Tibial nerve (tissue), 4 donors: ENCODE measurements at regions not wholly inside any gene's neighbourhood (a gene's known extent, or its start where the extent isn't known, plus 50 kb on each side); places are given as distances from the start of the nearest gene placed in this dataset.

Experiments used
- DNase-seq, 2 donors: peaks; one replicate each; pipeline ENCODE4 v3.0.0-alpha.2; 2019; ENCODE audit warnings: low spot score in 2 of 2
- H3K27ac ChIP-seq, 4 donors: fragments of 200-600 bp; sonication (generic) in 3 of 4; one replicate each; pipeline ENCODE4 v1.5.1; 2017 to 2019; ENCODE audit warnings: mild to moderate bottlenecking in 1 of 4
- H3K27me3 ChIP-seq, 2 donors: fragments of 200-600 bp; sonication (generic) in 1 of 2; one replicate each; pipeline versions ENCODE4 v1.5.1 to v1.6.0; 2017 to 2019
- H3K36me3 ChIP-seq, 3 donors: fragments of 200-600 bp; sonication (generic); one replicate each; pipeline ENCODE4 v1.5.1; 2018 to 2019
- H3K4me1 ChIP-seq, 4 donors: fragments of 200-600 bp; sonication (generic) in 3 of 4; one replicate each; pipeline ENCODE4 v1.5.1; 2017 to 2019
- H3K4me3 ChIP-seq, 4 donors: fragments of 200-600 bp; sonication (generic) in 3 of 4; one replicate each; pipeline ENCODE4 v1.5.1; 2017 to 2019; ENCODE audit warnings: mild to moderate bottlenecking in 1 of 4, moderate library complexity in 1 of 4
- H3K9me3 ChIP-seq, 4 donors: fragments of 200-600 bp; sonication (generic) in 3 of 4; one replicate each; pipeline ENCODE4 v1.5.1; 2017 to 2019
- EP300 ChIP-seq, 2 donors: sonication (generic); formaldehyde crosslinking; IDR thresholded peaks; one replicate each; pipeline ENCODE4 v1.6.1; 2017; ENCODE audit warnings: antibody characterized with exemption in 2 of 2, mild to moderate bottlenecking in 1 of 2
- POLR2A ChIP-seq, 2 donors: fragments of 450-650 bp; IDR thresholded peaks; one replicate each; pipeline ENCODE4 v1.6.1; 2017; ENCODE audit warnings: antibody characterized with exemption in 2 of 2, mild to moderate bottlenecking in 2 of 2, moderate library complexity in 2 of 2
- WGBS, 2 donors: methylation state at CpG; one replicate each; pipeline ENCODE4 v1.1.5; 2018; 5-methylcytosine and 5-hydroxymethylcytosine counted together
- TF ChIP-seq, protein P1 (sequence below), 5 experiments: fragments of 200-600 bp in 3 of 5; fragments of 450-650 bp in 2 of 5; sonication (generic) in 3 of 5; IDR thresholded peaks; one replicate each; pipeline ENCODE4 v1.5.1; 2016 to 2019; ENCODE audit warnings: antibody characterized with exemption in 5 of 5, mild to moderate bottlenecking in 3 of 5, moderate library complexity in 2 of 5

DNA sequence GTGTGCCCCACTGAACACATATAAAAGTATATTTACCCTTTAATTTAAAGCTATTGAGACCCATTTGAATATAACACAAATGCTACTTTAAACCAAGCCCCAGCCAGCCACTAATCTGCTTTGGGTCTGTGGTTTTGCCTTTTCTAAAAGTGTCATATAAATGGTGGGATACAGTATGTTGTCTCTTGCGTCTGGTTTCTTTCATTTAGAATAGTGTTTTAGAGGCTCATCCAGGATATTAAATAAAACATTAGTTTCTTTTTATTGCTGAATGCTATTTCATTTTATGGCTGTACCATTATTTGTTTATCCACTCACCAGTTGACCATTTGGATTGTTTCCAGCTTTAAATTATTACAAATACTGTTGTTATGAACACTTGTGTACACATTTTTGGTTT lies 290.5 kb upstream of the SORL1-AS1 start:
- DNase-seq: no peak
- H3K9me3 ChIP-seq: peaks cover 0 to 12% (median 0%) of the 10 kb centered on the region in 4 donors
- peak overlapping the region in 3 of 4 donors; percentile 83 to 95 (median 92) for H3K27ac ChIP-seq
- no peak overlapping the region for H3K4me3 ChIP-seq
- WGBS, 2 donors: 89 to 94% methylated on average over 1 of the region's 1 CpG
- TF ChIP-seq EP300 (IDR thresholded peaks at IDR 0.05) (no peak), POLR2A (IDR thresholded peaks at IDR 0.05) (no peak)
- TF ChIP-seq, protein P1, sequence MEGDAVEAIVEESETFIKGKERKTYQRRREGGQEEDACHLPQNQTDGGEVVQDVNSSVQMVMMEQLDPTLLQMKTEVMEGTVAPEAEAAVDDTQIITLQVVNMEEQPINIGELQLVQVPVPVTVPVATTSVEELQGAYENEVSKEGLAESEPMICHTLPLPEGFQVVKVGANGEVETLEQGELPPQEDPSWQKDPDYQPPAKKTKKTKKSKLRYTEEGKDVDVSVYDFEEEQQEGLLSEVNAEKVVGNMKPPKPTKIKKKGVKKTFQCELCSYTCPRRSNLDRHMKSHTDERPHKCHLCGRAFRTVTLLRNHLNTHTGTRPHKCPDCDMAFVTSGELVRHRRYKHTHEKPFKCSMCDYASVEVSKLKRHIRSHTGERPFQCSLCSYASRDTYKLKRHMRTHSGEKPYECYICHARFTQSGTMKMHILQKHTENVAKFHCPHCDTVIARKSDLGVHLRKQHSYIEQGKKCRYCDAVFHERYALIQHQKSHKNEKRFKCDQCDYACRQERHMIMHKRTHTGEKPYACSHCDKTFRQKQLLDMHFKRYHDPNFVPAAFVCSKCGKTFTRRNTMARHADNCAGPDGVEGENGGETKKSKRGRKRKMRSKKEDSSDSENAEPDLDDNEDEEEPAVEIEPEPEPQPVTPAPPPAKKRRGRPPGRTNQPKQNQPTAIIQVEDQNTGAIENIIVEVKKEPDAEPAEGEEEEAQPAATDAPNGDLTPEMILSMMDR (IDR thresholded peaks at IDR 0.05): no peak
- no peaks in the 10 kb centered on the region for H3K36me3 ChIP-seq
- H3K27me3 ChIP-seq: no peaks in the 10 kb centered on the region
- peaks cover 3 to 34% (median 16%) of the 10 kb centered on the region in 4 donors for H3K4me1 ChIP-seq

DNA sequence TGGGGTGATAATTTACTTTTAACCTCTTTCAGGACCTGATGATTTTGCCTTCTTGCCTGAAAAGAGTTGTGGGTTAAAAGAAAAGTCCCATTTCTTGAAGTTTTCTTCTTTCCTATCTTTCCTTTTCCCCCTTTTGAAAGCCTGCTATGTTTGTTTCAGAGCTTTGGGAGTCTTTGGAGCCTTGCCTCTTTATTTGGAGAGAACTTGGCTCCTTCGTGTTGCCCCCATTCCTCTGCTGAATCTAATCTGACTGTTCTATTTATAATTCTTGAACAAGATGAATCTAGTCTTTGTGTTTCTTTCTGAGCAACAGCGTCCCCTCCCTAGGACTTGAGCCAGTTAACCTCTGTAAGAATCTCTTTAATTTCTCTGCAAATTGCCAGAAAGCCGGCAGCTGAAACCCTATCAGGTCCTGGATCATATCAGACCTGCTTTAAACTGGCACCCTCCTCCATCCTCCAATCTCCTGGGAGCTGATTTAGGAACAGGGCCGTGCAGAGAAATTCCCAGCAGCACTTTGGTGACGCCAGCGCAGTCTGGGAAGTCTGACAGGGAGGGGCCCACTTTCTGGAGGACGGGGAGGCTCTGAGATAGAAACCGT lies 289.1 kb upstream of the SORL1-AS1 start:
- H3K27ac ChIP-seq: peak overlapping the region; percentile 67 to 95 (median 88)
- H3K4me1 ChIP-seq: peaks cover 3 to 34% (median 16%) of the 10 kb centered on the region in 4 donors
- H3K27me3 ChIP-seq: no peaks in the 10 kb centered on the region
- no peaks in the 10 kb centered on the region for H3K36me3 ChIP-seq
- TF ChIP-seq POLR2A (IDR thresholded peaks at IDR 0.05) (peak in 1 of 2 donors; percentile 27), EP300 (IDR thresholded peaks at IDR 0.05) (peak; percentile 64 to 94)
- TF ChIP-seq, protein P1 (IDR thresholded peaks at IDR 0.05): peak in 2 of 5 experiments; percentile 1 to 6
- peak overlapping the region in 2 of 4 donors; percentile 0 to 22 for H3K4me3 ChIP-seq
- WGBS, 2 donors: 20 to 30% methylated on average over 8 of the region's 8 CpGs
- H3K9me3 ChIP-seq: peaks cover 0 to 12% (median 0%) of the 10 kb centered on the region in 4 donors
- DNase-seq: peak; percentile 75 to 80

DNA sequence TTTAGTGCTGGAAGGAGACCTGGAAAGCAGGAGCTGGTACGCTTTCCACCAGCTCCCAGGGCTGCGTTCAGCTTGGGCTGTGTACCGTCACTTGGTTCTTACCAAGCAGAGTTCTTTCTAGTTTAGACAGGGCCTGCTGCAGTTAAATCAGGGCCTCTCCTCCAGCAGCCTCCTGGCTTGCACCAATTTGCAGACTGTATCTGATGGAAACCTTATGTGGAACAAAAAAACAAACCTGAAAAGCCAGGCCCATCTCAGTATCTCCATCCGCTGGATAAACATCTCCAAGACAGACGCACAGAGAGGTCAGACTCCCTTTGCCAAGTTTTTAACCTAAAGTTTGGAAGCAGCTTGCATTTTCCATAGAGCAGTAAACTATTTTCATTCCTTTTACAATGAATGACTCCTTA lies 288.6 kb upstream of the SORL1-AS1 start:
- TF ChIP-seq EP300 (IDR thresholded peaks at IDR 0.05): no peak
- TF ChIP-seq, protein P1 (IDR thresholded peaks at IDR 0.05): peak in 1 of 5 experiments; percentile 5
- H3K36me3 ChIP-seq: no peaks in the 10 kb centered on the region
- no peaks in the 10 kb centered on the region for H3K27me3 ChIP-seq
- WGBS, 2 donors: 28 to 34% methylated on average over 5 of the region's 5 CpGs
- DNase-seq: no peak
- peak overlapping the region in 1 of 4 donors; percentile 22 for H3K4me3 ChIP-seq
- peak overlapping the region; percentile 67 to 95 (median 88) for H3K27ac ChIP-seq
- H3K4me1 ChIP-seq: peaks cover 3 to 34% (median 16%) of the 10 kb centered on the region in 4 donors
- H3K9me3 ChIP-seq: peaks cover 0 to 12% (median 0%) of the 10 kb centered on the region in 4 donors

DNA sequence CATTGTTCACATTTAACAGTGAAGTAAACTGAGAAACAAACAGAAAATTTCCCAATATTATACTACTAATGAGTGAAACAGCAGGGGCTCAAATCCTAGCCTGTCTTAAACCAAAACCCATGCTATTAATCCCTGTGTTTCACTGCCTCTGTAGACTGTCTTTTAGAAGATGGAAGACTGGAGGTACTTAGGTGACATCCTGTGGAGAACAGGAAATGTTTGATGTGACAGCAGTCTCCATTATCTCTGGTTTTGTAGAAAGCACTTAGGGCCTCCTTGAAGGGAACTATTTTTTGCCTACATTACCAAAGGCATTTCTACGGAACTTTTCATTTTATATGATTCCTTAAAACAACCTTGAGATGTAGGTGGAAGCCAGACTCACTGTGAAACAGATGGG lies 288.1 kb upstream of the SORL1-AS1 start:
- peak overlapping the region; percentile 67 to 95 (median 88) for H3K27ac ChIP-seq
- H3K4me3 ChIP-seq: no peak overlapping the region
- H3K4me1 ChIP-seq: peaks cover 3 to 34% (median 16%) of the 10 kb centered on the region in 4 donors
- H3K27me3 ChIP-seq: no peaks in the 10 kb centered on the region
- no peak for DNase-seq
- H3K36me3 ChIP-seq: no peaks in the 10 kb centered on the region
- TF ChIP-seq POLR2A (IDR thresholded peaks at IDR 0.05): no peak
- TF ChIP-seq, protein P1 (IDR thresholded peaks at IDR 0.05): no peak
- TF ChIP-seq EP300 (IDR thresholded peaks at IDR 0.05): no peak
- WGBS, 2 donors: 60 to 61% methylated on average over 1 of the region's 1 CpG
- peaks cover 0 to 12% (median 0%) of the 10 kb centered on the region in 4 donors for H3K9me3 ChIP-seq

DNA sequence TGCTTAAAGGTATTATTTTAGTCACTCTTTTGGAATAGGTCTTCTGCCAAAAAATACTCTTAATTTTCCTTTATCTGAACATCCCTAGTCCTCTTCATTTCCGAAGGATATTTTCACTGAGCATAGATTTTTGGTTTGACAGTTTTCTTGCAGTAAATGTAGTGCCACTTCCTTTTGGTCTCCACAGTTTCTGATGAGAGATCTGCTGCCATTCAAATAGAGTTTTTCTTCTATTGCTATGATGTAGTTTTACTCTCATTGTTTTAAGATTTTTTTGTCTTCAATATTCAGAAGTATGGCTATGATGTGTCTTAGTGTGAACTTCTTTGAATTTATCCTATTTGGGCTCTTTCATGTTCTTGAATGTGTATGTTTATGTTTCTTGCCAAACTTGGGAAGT lies 281.1 kb upstream of the SORL1-AS1 start:
- Histone ChIP-seq H3K36me3 (no peaks in the 10 kb centered on the region), H3K9me3 (peaks cover 0 to 7% (median 0%) of the 10 kb centered on the region in 4 donors), H3K4me1 (no peaks in the 10 kb centered on the region), H3K4me3 (no peak overlapping the region), H3K27me3 (no peaks in the 10 kb centered on the region), H3K27ac (no peak overlapping the region)
- TF ChIP-seq EP300 (IDR thresholded peaks at IDR 0.05) (no peak), POLR2A (IDR thresholded peaks at IDR 0.05) (no peak)
- TF ChIP-seq, protein P1 (IDR thresholded peaks at IDR 0.05): no peak
- WGBS, 2 donors: 89 to 93% methylated on average over 1 of the region's 1 CpG
- no peak for DNase-seq
